22Rv1 (cell line): ENCODE measurements at regions not wholly inside any gene's neighbourhood (a gene's known extent, or its start where the extent isn't known, plus 50 kb on each side); places are given as distances from the start of the nearest gene placed in this dataset.

Experiments used
- ZFX ChIP-seq: fragments of 450-650 bp; IDR thresholded peaks from 2 replicates; pipeline ENCODE4 v1.6.1; 2017; ENCODE audit warnings: antibody characterized with exemption, borderline replicate concordance
- TF ChIP-seq, protein P1 (sequence below): fragments of 450-650 bp; IDR thresholded peaks from 2 replicates; pipeline ENCODE4 v1.5.1; 2017; ENCODE audit warnings: mild to moderate bottlenecking

DNA sequence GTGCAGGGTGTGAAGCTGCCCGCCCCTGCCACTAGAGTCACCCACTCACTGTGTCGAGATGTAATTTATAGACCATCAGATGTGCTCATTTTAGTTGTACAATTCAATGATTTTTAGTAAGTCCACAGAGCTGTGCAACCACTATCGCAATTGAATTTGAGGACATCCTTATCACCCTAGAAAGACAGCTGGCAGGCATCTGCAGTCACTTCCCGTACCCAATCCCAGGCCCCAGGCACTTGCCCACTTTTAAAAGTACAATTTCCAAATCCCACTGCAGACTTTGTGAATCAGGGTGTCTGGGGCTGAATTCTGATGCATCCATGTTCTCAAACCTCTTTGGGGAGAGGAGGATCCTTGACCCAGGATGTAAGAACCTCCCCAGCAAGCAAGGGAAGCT, 521.3 kb upstream of the SALL3 start:
- TF ChIP-seq, protein P1, sequence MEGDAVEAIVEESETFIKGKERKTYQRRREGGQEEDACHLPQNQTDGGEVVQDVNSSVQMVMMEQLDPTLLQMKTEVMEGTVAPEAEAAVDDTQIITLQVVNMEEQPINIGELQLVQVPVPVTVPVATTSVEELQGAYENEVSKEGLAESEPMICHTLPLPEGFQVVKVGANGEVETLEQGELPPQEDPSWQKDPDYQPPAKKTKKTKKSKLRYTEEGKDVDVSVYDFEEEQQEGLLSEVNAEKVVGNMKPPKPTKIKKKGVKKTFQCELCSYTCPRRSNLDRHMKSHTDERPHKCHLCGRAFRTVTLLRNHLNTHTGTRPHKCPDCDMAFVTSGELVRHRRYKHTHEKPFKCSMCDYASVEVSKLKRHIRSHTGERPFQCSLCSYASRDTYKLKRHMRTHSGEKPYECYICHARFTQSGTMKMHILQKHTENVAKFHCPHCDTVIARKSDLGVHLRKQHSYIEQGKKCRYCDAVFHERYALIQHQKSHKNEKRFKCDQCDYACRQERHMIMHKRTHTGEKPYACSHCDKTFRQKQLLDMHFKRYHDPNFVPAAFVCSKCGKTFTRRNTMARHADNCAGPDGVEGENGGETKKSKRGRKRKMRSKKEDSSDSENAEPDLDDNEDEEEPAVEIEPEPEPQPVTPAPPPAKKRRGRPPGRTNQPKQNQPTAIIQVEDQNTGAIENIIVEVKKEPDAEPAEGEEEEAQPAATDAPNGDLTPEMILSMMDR: no peak
- TF ChIP-seq ZFX: no peak
